H1 (cell line): ENCODE measurements at regions not wholly inside any gene's neighbourhood (a gene's known extent, or its start where the extent isn't known, plus 50 kb on each side); places are given as distances from the start of the nearest gene placed in this dataset.

Experiments
- CTCF ChIA-PET: fragments of 300-600 bp; sonication (Branson Sonifier 250); formaldehyde crosslinking; loops from one replicate; lab custom pipeline; 2021; ENCODE audit not compliant: partially characterized antibody; lab: Charles Lee
- POLR2A ChIA-PET: fragments of 300-600 bp; sonication (Branson Sonifier 250); formaldehyde crosslinking; loops from one replicate; lab custom pipeline; 2021; ENCODE audit warnings: inconsistent platforms; ENCODE audit not compliant: partially characterized antibody; lab: Charles Lee
- DNase-seq, 2 experiments: peaks; one replicate each; pipeline versions ENCODE4 v3.0.0 to v3.0.0-alpha.2; 2010 to 2022; ENCODE audit warnings: low spot score in 2 of 2, low read depth in 1 of 2, mixed read lengths in 1 of 2
- FAIRE-seq: peaks from 2 replicates; lab custom pipeline; 2011; peaks lifted over from hg19 to GRCh38; lab: Jason Lieb, UNC
- H2AFZ ChIP-seq: 2 replicates; pipeline ENCODE4 v1.8.1; 2012; ENCODE audit warnings: low read length, inconsistent platforms
- H2AK5ac ChIP-seq: 2 replicates; pipeline ENCODE4 v1.6.1; 2013; ENCODE audit warnings: low read depth, low read length
- H2BK120ac ChIP-seq: replicated peaks from 2 replicates; pipeline ENCODE3; 2013; ENCODE audit warnings: low read depth, low read length, inconsistent platforms
- H2BK12ac ChIP-seq: 2 replicates; pipeline ENCODE4 v1.6.1; 2013; ENCODE audit warnings: low read depth, low read length
- H2BK15ac ChIP-seq: 2 replicates; pipeline ENCODE4 v1.6.1; 2013; ENCODE audit warnings: low read length
- H2BK20ac ChIP-seq: 2 replicates; pipeline ENCODE4 v1.6.1; 2013; ENCODE audit warnings: low read length
- H2BK5ac ChIP-seq: 2 replicates; pipeline ENCODE4 v1.6.1; 2013; ENCODE audit warnings: low read depth, low read length
- H3K14ac ChIP-seq: 2 replicates; pipeline ENCODE4 v1.6.1; 2013; ENCODE audit warnings: inconsistent platforms; ENCODE audit not compliant: insufficient read length
- H3K18ac ChIP-seq: 2 replicates; pipeline ENCODE4 v1.6.1; 2013; ENCODE audit warnings: low read length; ENCODE audit errors: extremely low read depth
- H3K23ac ChIP-seq: 2 replicates; pipeline ENCODE4 v1.6.1; 2013; ENCODE audit warnings: inconsistent platforms; ENCODE audit not compliant: insufficient read length
- H3K23me2 ChIP-seq: 2 replicates; pipeline ENCODE4 v1.6.1; 2013; ENCODE audit warnings: low read depth, low read length
- H3K27ac ChIP-seq: 2 replicates; pipeline ENCODE4 v1.6.1; 2011; ENCODE audit warnings: low read depth, low read length, inconsistent platforms
- H3K27me3 ChIP-seq, 4 experiments: replicated peaks in 1 of 4; 1 replicate in 1 of 4; 2 replicates in 3 of 4; pipeline versions ENCODE4 v1.6.1 to v1.8.1; 2011 to 2013; ENCODE audit warnings: low read length in 3 of 4, mild to moderate bottlenecking in 3 of 4, inconsistent platforms in 2 of 4, mixed read lengths in 2 of 4, moderate library complexity in 1 of 4; ENCODE audit not compliant: control insufficient read depth in 3 of 4, insufficient read depth in 3 of 4; ENCODE audit errors: extremely low read depth in 1 of 4
- H3K36me3 ChIP-seq, 4 experiments: 2 replicates each; pipeline versions ENCODE4 v1.6.1 to v1.8.1; 2011 to 2013; ENCODE audit warnings: mild to moderate bottlenecking in 4 of 4, low read length in 3 of 4, moderate library complexity in 2 of 4, control low read depth in 1 of 4, inconsistent platforms in 1 of 4; ENCODE audit not compliant: insufficient read depth in 4 of 4, control insufficient read depth in 2 of 4
- H3K4ac ChIP-seq: replicated peaks from 2 replicates; pipeline ENCODE3; 2013; ENCODE audit warnings: low read length, low read depth, mixed read lengths, inconsistent platforms; ENCODE audit not compliant: insufficient read length
- H3K4me1 ChIP-seq, 4 experiments: replicated peaks in 1 of 4; 1 replicate in 1 of 4; 2 replicates in 3 of 4; pipeline versions ENCODE4 v1.6.1 to v1.8.1; 2011 to 2013; ENCODE audit warnings: low read length in 3 of 4, inconsistent platforms in 2 of 4, mixed read lengths in 1 of 4; ENCODE audit not compliant: insufficient read depth in 4 of 4, control insufficient read depth in 3 of 4
- H3K4me2 ChIP-seq, 2 experiments: 2 replicates each; pipeline versions ENCODE4 v1.6.1 to v1.8.1; 2011 to 2013; ENCODE audit warnings: low read depth in 2 of 2, low read length in 2 of 2, control low read depth in 1 of 2, inconsistent platforms in 1 of 2, mild to moderate bottlenecking in 1 of 2; ENCODE audit not compliant: insufficient read depth in 1 of 2
- H3K4me3 ChIP-seq, 4 experiments: fragments of 200-600, 300-600 bp in 1 of 4; sonication (generic), shearing (Covaris generic), sonication (Bioruptor Twin) in 1 of 4; 2 replicates each; pipeline versions ENCODE4 v1.5.1 to v1.8.1; 2011 to 2016; ENCODE audit warnings: low read length in 4 of 4, low read depth in 3 of 4, control low read depth in 2 of 4, inconsistent platforms in 2 of 4, mild to moderate bottlenecking in 2 of 4, mixed read lengths in 1 of 4, moderate library complexity in 1 of 4; ENCODE audit not compliant: insufficient read depth in 2 of 4; ENCODE audit errors: extremely low read depth in 1 of 4
- H3K56ac ChIP-seq: replicated peaks from 2 replicates; pipeline ENCODE3; 2013; ENCODE audit warnings: low read depth, mild to moderate bottlenecking, mixed read lengths, low read length, inconsistent platforms; ENCODE audit not compliant: insufficient read length
- H3K79me1 ChIP-seq: 2 replicates; pipeline ENCODE4 v1.6.1; 2013; ENCODE audit warnings: low read depth, low read length, control low read depth
- H3K79me2 ChIP-seq, 2 experiments: 2 replicates each; pipeline versions ENCODE4 v1.6.1 to v1.8.1; 2012 to 2013; ENCODE audit warnings: low read length in 2 of 2, mild to moderate bottlenecking in 2 of 2, inconsistent platforms in 1 of 2; ENCODE audit not compliant: insufficient read depth in 2 of 2, control insufficient read depth in 1 of 2
- H3K9ac ChIP-seq, 4 experiments: replicated peaks in 1 of 4; 1 replicate in 1 of 4; 2 replicates in 3 of 4; pipeline versions ENCODE4 v1.6.1 to v1.8.1; 2011 to 2013; ENCODE audit warnings: low read depth in 3 of 4, low read length in 3 of 4, control low read depth in 2 of 4, mild to moderate bottlenecking in 2 of 4, moderate library complexity in 2 of 4, inconsistent platforms in 1 of 4; ENCODE audit errors: extremely low read depth in 1 of 4
- H3K9me3 ChIP-seq, 2 experiments: 2 replicates each; pipeline versions ENCODE4 v1.6.1 to v1.8.1; 2012 to 2013; ENCODE audit warnings: mild to moderate bottlenecking in 2 of 2, moderate library complexity in 2 of 2, control low read depth in 1 of 2, inconsistent platforms in 1 of 2, low read depth in 1 of 2, low read length in 1 of 2, mixed read lengths in 1 of 2; ENCODE audit not compliant: insufficient read depth in 2 of 2
- H4K20me1 ChIP-seq, 2 experiments: replicated peaks in 1 of 2; 2 replicates each; pipeline versions ENCODE3 to v1.8.1; 2011 to 2013; ENCODE audit warnings: inconsistent platforms in 2 of 2, low read length in 2 of 2, mild to moderate bottlenecking in 1 of 2; ENCODE audit not compliant: insufficient read depth in 2 of 2, control insufficient read depth in 1 of 2
- H4K5ac ChIP-seq: 2 replicates; pipeline ENCODE4 v1.6.1; 2013; ENCODE audit warnings: low read length, low read depth, mixed read lengths, inconsistent platforms; ENCODE audit not compliant: insufficient read length
- H4K8ac ChIP-seq: 2 replicates; pipeline ENCODE4 v1.8.0; 2013; ENCODE audit warnings: mild to moderate bottlenecking, moderate library complexity, low read length, inconsistent platforms; ENCODE audit not compliant: insufficient read depth; ENCODE audit errors: extremely low read depth
- H4K91ac ChIP-seq: replicated peaks from 2 replicates; pipeline ENCODE3; 2013; ENCODE audit warnings: low read length, mixed read lengths, inconsistent platforms; ENCODE audit not compliant: insufficient read length
- BACH1 ChIP-seq: IDR thresholded peaks from 2 replicates; pipeline ENCODE4 v1.6.1; 2012; ENCODE audit warnings: low read length, improper control_type of control experiment
- EZH2 ChIP-seq: fragments of 200-600 bp; sonication (generic); IDR thresholded peaks from 2 replicates; pipeline ENCODE4 v1.7.1; 2012; ENCODE audit warnings: low read depth, mild to moderate bottlenecking, moderate library complexity, low read length, inconsistent platforms; ENCODE audit not compliant: severe bottlenecking
- HDAC2 ChIP-seq, 2 experiments: fragments of 300-600 bp in 1 of 2; sonication (generic) in 1 of 2; IDR thresholded peaks; 2 replicates each; pipeline ENCODE4 v1.6.1; 2011 to 2012; ENCODE audit warnings: low read depth in 2 of 2, low read length in 2 of 2, mild to moderate bottlenecking in 2 of 2, moderate library complexity in 2 of 2, borderline replicate concordance in 1 of 2, inconsistent platforms in 1 of 2
- JUN ChIP-seq: IDR thresholded peaks from 2 replicates; pipeline ENCODE4 v1.6.1; 2011; ENCODE audit warnings: low read depth, mild to moderate bottlenecking, improper control_type of control experiment, low read length
- JUND ChIP-seq: IDR thresholded peaks from 2 replicates; pipeline ENCODE4 v1.6.1; 2011; ENCODE audit warnings: mild to moderate bottlenecking, improper control_type of control experiment, low read length
- KDM4A ChIP-seq: IDR thresholded peaks from one replicate; pipeline ENCODE4 v1.7.1; 2012; ENCODE audit warnings: low read depth, mild to moderate bottlenecking, moderate library complexity, low read length, inconsistent platforms; ENCODE audit not compliant: severe bottlenecking
- SP1 ChIP-seq: IDR thresholded peaks from 2 replicates; pipeline ENCODE4 v1.6.1; 2011; ENCODE audit warnings: low read depth, low read length
- TBP ChIP-seq: IDR thresholded peaks from 2 replicates; pipeline ENCODE4 v1.6.1; 2011; ENCODE audit warnings: low read depth, low read length, improper control_type of control experiment
- WGBS, 2 experiments: shearing (Covaris generic) in 1 of 2; methylation state at CpG; one replicate each; pipeline versions ENCODE4 v1.1.6 to v1.1.7; 2013 to 2015; ENCODE audit warnings: low lambda C conversion rate in 2 of 2, mixed read lengths in 2 of 2, inconsistent platforms in 1 of 2, low coverage in 1 of 2, missing lambda C conversion rate in 1 of 2; ENCODE audit not compliant: insufficient replicate concordance in 2 of 2, insufficient coverage in 1 of 2, insufficient read length in 1 of 2; ENCODE audit errors: extremely low coverage in 1 of 2, missing lambda C conversion rate in 1 of 2; 5-methylcytosine and 5-hydroxymethylcytosine counted together

DNA sequence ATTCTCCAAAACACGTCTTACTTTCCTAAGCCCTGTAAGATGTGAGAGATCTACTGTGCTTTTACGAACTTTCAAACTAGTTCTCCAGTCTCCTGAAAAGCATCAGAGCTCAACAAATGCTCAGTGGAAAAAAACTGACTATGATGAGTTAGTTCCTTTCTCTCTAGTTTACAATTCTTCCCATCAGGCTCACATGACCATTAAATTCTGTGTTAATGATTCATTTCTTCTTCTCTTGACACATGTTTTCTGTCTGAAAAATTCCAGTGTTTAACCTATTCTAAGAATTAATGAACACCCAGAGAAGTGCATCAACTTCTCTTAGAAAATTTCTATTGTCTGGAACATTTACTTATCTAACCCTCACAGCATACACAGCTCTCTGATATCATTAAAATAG is 844.3 kb downstream of the SI start:
- no peaks in the 10 kb centered on the region for H4K20me1 ChIP-seq
- H3K23ac ChIP-seq = no peak overlapping the region
- DNase-seq (no peak), FAIRE-seq (no peak)
- peak overlapping the region; percentile 80; the same call in 1 of the 2 replicates for H2AFZ ChIP-seq
- no peak for TF ChIP-seq TBP
- no peak for TF ChIP-seq HDAC2 (IDR thresholded peaks at IDR 0.05; ENCODE audit: borderline replicate concordance in 1 of 2, low read depth in 2 of 2, low read length in 2 of 2)
- TF ChIP-seq JUN = no peak
- TF ChIP-seq BACH1 = no peak
- no peak for TF ChIP-seq EZH2
- TF ChIP-seq KDM4A = no peak
- TF ChIP-seq SP1 = no peak
- no peak for TF ChIP-seq JUND
- WGBS, 2 experiments = 87% methylated on average over 2 of the region's 2 CpGs; no CpG with 5 or more reads in 1 of the 2 experiments
- CTCF ChIA-PET = no interaction called here
- no peak overlapping the region for H3K14ac ChIP-seq
- H2BK120ac ChIP-seq = no peak overlapping the region
- no peak overlapping the region for H4K5ac ChIP-seq
- H3K4me1 ChIP-seq = no peaks in the 10 kb centered on the region
- no peak overlapping the region for H4K8ac ChIP-seq
- H3K4me3 ChIP-seq = no peak overlapping the region
- no peaks in the 10 kb centered on the region for H3K27me3 ChIP-seq
- H2BK5ac ChIP-seq = no peak overlapping the region
- POLR2A ChIA-PET = no interaction called here
- no peak overlapping the region for H2AK5ac ChIP-seq
- no peaks in the 10 kb centered on the region for H3K23me2 ChIP-seq
- no peaks in the 10 kb centered on the region for H3K9me3 ChIP-seq
- no peak overlapping the region for H4K91ac ChIP-seq
- H3K4me2 ChIP-seq = no peak overlapping the region
- no peak overlapping the region for H2BK15ac ChIP-seq
- no peak overlapping the region for H3K56ac ChIP-seq
- no peaks in the 10 kb centered on the region for H3K79me1 ChIP-seq
- H2BK12ac ChIP-seq = no peak overlapping the region
- H3K18ac ChIP-seq = no peak overlapping the region
- no peak overlapping the region for H3K9ac ChIP-seq
- H3K79me2 ChIP-seq = no peaks in the 10 kb centered on the region
- no peaks in the 10 kb centered on the region for H3K36me3 ChIP-seq
- H3K27ac ChIP-seq = no peak overlapping the region
- H2BK20ac ChIP-seq = no peak overlapping the region
- H3K4ac ChIP-seq = no peak overlapping the region
